ENCODE measurements at regions not wholly inside any gene's neighbourhood (a gene's known extent, or its start where the extent isn't known, plus 50 kb on each side); places are given as distances from the start of the nearest gene placed in this dataset.

DNA sequence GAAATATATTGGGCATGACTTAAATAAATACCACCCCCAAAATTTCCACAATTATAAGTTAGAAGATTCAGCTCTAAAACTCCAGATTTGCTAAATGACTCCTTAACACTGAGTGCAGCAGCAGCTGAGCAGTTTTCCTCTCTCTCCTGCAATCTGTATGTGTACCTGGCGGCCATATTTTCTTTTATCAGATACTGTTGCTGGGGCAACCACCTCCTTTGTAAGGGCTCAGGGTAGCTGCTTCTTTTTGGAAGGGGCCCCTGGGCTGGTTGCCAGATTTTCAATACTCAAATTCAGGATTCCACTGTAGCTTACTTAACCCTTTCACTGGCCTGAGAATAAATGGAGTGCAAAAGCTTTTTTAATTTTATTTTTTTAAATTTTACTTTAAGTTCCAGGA is 197.0 kb downstream of the TAF11L14 start (continued):
- no peak for TF ChIP-seq DMTF1 (CRISPR knock-in tag; IDR thresholded peaks at IDR 0.05)
- TF ChIP-seq ZNF33A (CRISPR knock-in tag; IDR thresholded peaks at IDR 0.05; ENCODE audit: borderline replicate concordance) = no peak

GRCh38 chr5:17832949-17833745 is 198.9 kb downstream of the TAF11L14 start:
- FAIRE-seq (no peak), ATAC-seq (no peak), DNase-seq (ENCODE audit: low spot score) (no peak)
- Histone ChIP-seq H3K4me1 (ENCODE audit: insufficient read depth, low read length) (no peaks in the 10 kb centered on the region), H3K36me3 (replicated peaks in 1 of 2; ENCODE audit: control insufficient read depth in 1 of 2, insufficient read depth in 2 of 2, low read length in 2 of 2) (no peaks in the 10 kb centered on the region), H3K27me3 (ENCODE audit: control insufficient read depth in 1 of 2, insufficient read depth in 2 of 2, low read length in 2 of 2) (no peaks in the 10 kb centered on the region), H3K9ac (ENCODE audit: insufficient read depth, low read depth, low read length) (no peak overlapping the region), H3K9me3 (ENCODE audit: low read length) (peaks cover 78% of the 10 kb centered on the region), H3K27ac (ENCODE audit: extremely low read length, insufficient read depth, low read length) (no peak overlapping the region), H3K4me2 (ENCODE audit: low read depth, low read length) (no peak overlapping the region), H3K79me2 (ENCODE audit: insufficient read depth, low read length) (no peaks in the 10 kb centered on the region), H2AFZ (ENCODE audit: low read length) (no peak overlapping the region), H4K20me1 (ENCODE audit: insufficient read depth, low read length) (no peaks in the 10 kb centered on the region), H3K4me3 (replicated peaks in 1 of 3; ENCODE audit: insufficient read depth in 1 of 3, low read depth in 2 of 3, low read length in 3 of 3) (no peak overlapping the region)
- 21% methylated on average over 5 of the region's 5 CpGs for WGBS (ENCODE audit: low lambda C conversion rate)
- ChIA-PET CTCF (ENCODE audit: low intra/inter-chr PET ratio, low total read pairs) (no interaction called here), POLR2A (no interaction called here)
- no TSS peak for BruUV-seq (replicated peaks)
- in situ Hi-C loops (cut with HindIII; ENCODE audit: extremely low pct_ligation_motif_present, low pct_unique_long_range_greater_than_20kb) = no loop called here
- intact Hi-C loops (cut with micrococcal nuclease; ENCODE audit: unreplicated experiment) = no loop called here
- TF ChIP-seq HOXA3 (CRISPR knock-in tag; IDR thresholded peaks at IDR 0.05) (no peak), ZNF282 (IDR thresholded peaks at IDR 0.05; ENCODE audit: partially characterized antibody) (no peak), EEA1 (CRISPR knock-in tag; IDR thresholded peaks at IDR 0.05; ENCODE audit: borderline replicate concordance) (no peak), TRIM24 (CRISPR knock-in tag; IDR thresholded peaks at IDR 0.05) (no peak), TBX2 (CRISPR knock-in tag; IDR thresholded peaks at IDR 0.05; ENCODE audit: borderline replicate concordance) (no peak), SNRNP70 (IDR thresholded peaks at IDR 0.05; ENCODE audit: low read depth, low read length) (no peak), SP2 (CRISPR knock-in tag; IDR thresholded peaks at IDR 0.05) (no peak), ZNF83 (CRISPR knock-in tag; IDR thresholded peaks at IDR 0.05; ENCODE audit: borderline replicate concordance) (no peak), KAT8 (CRISPR knock-in tag; IDR thresholded peaks at IDR 0.05) (no peak), ZNF598 (CRISPR knock-in tag; IDR thresholded peaks at IDR 0.05; ENCODE audit: borderline replicate concordance) (no peak), REXO4 (CRISPR knock-in tag; IDR thresholded peaks at IDR 0.05; ENCODE audit: borderline replicate concordance) (no peak), MEIS2 (CRISPR knock-in tag; IDR thresholded peaks at IDR 0.05) (no peak), ZSCAN31 (CRISPR knock-in tag; IDR thresholded peaks at IDR 0.05; ENCODE audit: low read depth) (no peak), ZNF790 (CRISPR knock-in tag; IDR thresholded peaks at IDR 0.05; ENCODE audit: borderline replicate concordance) (no peak)
- TF ChIP-seq, protein P1, sequence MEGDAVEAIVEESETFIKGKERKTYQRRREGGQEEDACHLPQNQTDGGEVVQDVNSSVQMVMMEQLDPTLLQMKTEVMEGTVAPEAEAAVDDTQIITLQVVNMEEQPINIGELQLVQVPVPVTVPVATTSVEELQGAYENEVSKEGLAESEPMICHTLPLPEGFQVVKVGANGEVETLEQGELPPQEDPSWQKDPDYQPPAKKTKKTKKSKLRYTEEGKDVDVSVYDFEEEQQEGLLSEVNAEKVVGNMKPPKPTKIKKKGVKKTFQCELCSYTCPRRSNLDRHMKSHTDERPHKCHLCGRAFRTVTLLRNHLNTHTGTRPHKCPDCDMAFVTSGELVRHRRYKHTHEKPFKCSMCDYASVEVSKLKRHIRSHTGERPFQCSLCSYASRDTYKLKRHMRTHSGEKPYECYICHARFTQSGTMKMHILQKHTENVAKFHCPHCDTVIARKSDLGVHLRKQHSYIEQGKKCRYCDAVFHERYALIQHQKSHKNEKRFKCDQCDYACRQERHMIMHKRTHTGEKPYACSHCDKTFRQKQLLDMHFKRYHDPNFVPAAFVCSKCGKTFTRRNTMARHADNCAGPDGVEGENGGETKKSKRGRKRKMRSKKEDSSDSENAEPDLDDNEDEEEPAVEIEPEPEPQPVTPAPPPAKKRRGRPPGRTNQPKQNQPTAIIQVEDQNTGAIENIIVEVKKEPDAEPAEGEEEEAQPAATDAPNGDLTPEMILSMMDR (CRISPR knock-in tag; IDR thresholded peaks at IDR 0.05) = no peak

All from HepG2 (cell line).